A673 (cell line): ENCODE measurements at regions not wholly inside any gene's neighbourhood (a gene's known extent, or its start where the extent isn't known, plus 50 kb on each side); places are given as distances from the start of the nearest gene placed in this dataset.

ENCODE experiments used
- BruUV-seq: library from RNA; stranded (reverse); fragments of 400-500 nt; replicated peaks from 2 replicates; lab custom pipeline; 2021; lab: Mats Ljungman, UMichigan
- CTCF ChIA-PET: fragments of 300-600 bp; sonication (Branson Sonifier 250); formaldehyde crosslinking; loops from one replicate; lab custom pipeline; 2022; ENCODE audit warnings: antibody characterized with exemption; lab: Charles Lee
- POLR2A ChIA-PET: fragments of 300-600 bp; sonication (Branson Sonifier 250); formaldehyde crosslinking; loops from one replicate; lab custom pipeline; 2022; ENCODE audit warnings: antibody characterized with exemption; ENCODE audit not compliant: low non-redundant PET; lab: Charles Lee
- DNase-seq: peaks from one replicate; pipeline ENCODE4 v3.0.0-alpha.2; 2015; ENCODE audit warnings: low spot score
- H3K27ac ChIP-seq: fragments of 200-600 bp; sonication (generic); 2 replicates; pipeline ENCODE4 v1.5.1; 2016; ENCODE audit warnings: mixed run types, low read depth, mild to moderate bottlenecking, mixed read lengths, antibody characterized with exemption, low read length; ENCODE audit not compliant: poor library complexity, severe bottlenecking
- H3K27me3 ChIP-seq: fragments of 200-600 bp; sonication (generic); replicated peaks from 2 replicates; pipeline ENCODE4 v1.6.1; 2017; ENCODE audit warnings: mixed run types, low read depth, mild to moderate bottlenecking, mixed read lengths, antibody characterized with exemption, low read length; ENCODE audit not compliant: insufficient read depth, poor library complexity
- H3K36me3 ChIP-seq: fragments of 200-600 bp; sonication (generic); 2 replicates; pipeline ENCODE4 v1.6.1; 2016; ENCODE audit warnings: mixed run types, mild to moderate bottlenecking, mixed read lengths, antibody characterized with exemption, low read length; ENCODE audit not compliant: insufficient read depth, poor library complexity, severe bottlenecking
- H3K4me1 ChIP-seq: fragments of 200-600 bp; sonication (generic); 2 replicates; pipeline ENCODE4 v1.6.1; 2017; ENCODE audit warnings: mixed run types, mild to moderate bottlenecking, mixed read lengths, antibody characterized with exemption, low read length; ENCODE audit not compliant: insufficient read depth, poor library complexity, severe bottlenecking
- H3K4me3 ChIP-seq: fragments of 200-600 bp; sonication (generic); 2 replicates; pipeline ENCODE4 v1.5.1; 2016; ENCODE audit warnings: low read depth, mixed run types, mild to moderate bottlenecking, mixed read lengths, low read length; ENCODE audit not compliant: poor library complexity, severe bottlenecking
- H3K9me3 ChIP-seq: fragments of 200-600 bp; sonication (generic); 2 replicates; pipeline ENCODE4 v1.6.1; 2016; ENCODE audit warnings: mixed run types, low read depth, mild to moderate bottlenecking, mixed read lengths, antibody characterized with exemption, low read length; ENCODE audit not compliant: poor library complexity, severe bottlenecking
- CTCF ChIP-seq: fragments of 300-800, 200-600 bp; sonication (generic); conservative IDR thresholded peaks from 2 replicates; pipeline ENCODE4 v1.5.1; 2017; ENCODE audit warnings: low read depth, mild to moderate bottlenecking, antibody characterized with exemption, low read length, moderate library complexity, mixed read lengths
- EZH2 ChIP-seq: fragments of 200-600 bp; sonication (generic); IDR thresholded peaks from 2 replicates; pipeline ENCODE4 v1.6.1; 2017; ENCODE audit warnings: borderline replicate concordance, low read depth, mild to moderate bottlenecking, mixed read lengths, antibody characterized with exemption, low read length; ENCODE audit not compliant: poor library complexity, severe bottlenecking
- intact Hi-C: fragments of 100-400 bp; cut with micrococcal nuclease; formaldehyde crosslinking; loops from one replicate; pipeline ENCODE4 v1.10.0; 2022; ENCODE audit not compliant: unreplicated experiment

DNA sequence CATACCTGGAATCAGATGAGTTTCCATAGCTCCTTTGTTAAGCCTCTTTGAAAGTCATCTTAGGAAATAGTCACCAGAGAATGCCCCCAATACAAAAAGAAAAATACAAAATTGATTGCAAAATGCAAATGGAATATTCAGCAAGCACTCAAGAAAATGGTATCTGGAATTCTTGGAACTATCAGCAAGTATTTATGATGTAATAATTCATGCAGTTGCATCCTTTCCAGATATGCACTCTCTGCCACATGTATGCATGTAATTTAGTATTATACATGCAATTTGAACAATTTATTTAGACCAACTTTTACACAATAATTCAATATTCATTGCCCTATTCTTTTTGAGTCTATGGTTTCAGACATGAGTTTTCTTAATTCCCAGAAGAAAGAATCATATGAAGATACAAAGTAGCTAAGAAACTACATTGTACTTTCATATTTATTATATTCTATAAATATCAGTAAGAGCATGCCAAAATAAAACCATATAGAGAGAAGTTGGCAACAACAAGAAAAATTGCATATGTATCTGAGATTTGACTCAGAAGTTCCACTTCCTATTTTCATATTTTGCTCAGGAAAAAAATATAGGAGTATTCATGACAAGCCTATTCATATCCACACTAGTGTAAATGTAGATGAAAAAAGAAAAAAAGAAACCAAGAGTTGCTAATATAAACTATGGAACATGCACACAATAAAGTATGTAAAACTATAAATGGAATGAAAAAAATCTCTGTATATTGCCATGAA is 338.5 kb downstream of the SEMA3D start:
- CTCF ChIA-PET: no interaction called here
- H3K4me1 ChIP-seq: no peaks in the 10 kb centered on the region
- DNase-seq: no peak
- no peaks in the 10 kb centered on the region for H3K27me3 ChIP-seq
- H3K9me3 ChIP-seq: no peaks in the 10 kb centered on the region
- H3K27ac ChIP-seq: no peak overlapping the region
- BruUV-seq: no TSS peak
- no peak overlapping the region for H3K4me3 ChIP-seq
- no peak for TF ChIP-seq EZH2
- no peak for TF ChIP-seq CTCF
- no peaks in the 10 kb centered on the region for H3K36me3 ChIP-seq
- intact Hi-C loops: no loop called here
- POLR2A ChIA-PET: no interaction called here

- H3K4me3 ChIP-seq: no peak overlapping the region
- intact Hi-C loops: no loop called here
- no peak for DNase-seq
- CTCF ChIA-PET: no interaction called here
- POLR2A ChIA-PET: no interaction called here
- H3K27me3 ChIP-seq: no peaks in the 10 kb centered on the region
- no peaks in the 10 kb centered on the region for H3K36me3 ChIP-seq
- H3K27ac ChIP-seq: no peak overlapping the region
- no peak for TF ChIP-seq CTCF
- no peak for TF ChIP-seq EZH2
- H3K9me3 ChIP-seq: no peaks in the 10 kb centered on the region
- no peaks in the 10 kb centered on the region for H3K4me1 ChIP-seq
- BruUV-seq: no TSS peak
Measured at GRCh38 chr7:84847790-84848189, 339.1 kb downstream of the SEMA3D start.

- intact Hi-C loops: no loop called here
- no TSS peak for BruUV-seq
- no peak overlapping the region for H3K4me3 ChIP-seq
- H3K9me3 ChIP-seq: no peaks in the 10 kb centered on the region
- H3K27ac ChIP-seq: no peak overlapping the region
- TF ChIP-seq CTCF: no peak
- TF ChIP-seq EZH2: no peak
- DNase-seq: no peak
- H3K4me1 ChIP-seq: no peaks in the 10 kb centered on the region
- H3K27me3 ChIP-seq: no peaks in the 10 kb centered on the region
- CTCF ChIA-PET: no interaction called here
- no peaks in the 10 kb centered on the region for H3K36me3 ChIP-seq
- POLR2A ChIA-PET: no interaction called here
Measured at GRCh38 chr7:84847038-84847437, 339.8 kb downstream of the SEMA3D start.
